ENCODE measurements at regions not wholly inside any gene's neighbourhood (a gene's known extent, or its start where the extent isn't known, plus 50 kb on each side); places are given as distances from the start of the nearest gene placed in this dataset.

GRCh38 chr9:30160570-30160969 lies 2223.9 kb upstream of the ACO1 start:
- TF ChIP-seq BCL11A (IDR thresholded peaks at IDR 0.05; ENCODE audit: low read depth in 2 of 2, low read length in 2 of 2) (no peak), SRF (IDR thresholded peaks at IDR 0.05; ENCODE audit: low read depth, low read length) (no peak), EZH2 (IDR thresholded peaks at IDR 0.05; ENCODE audit: low read depth, low read length, severe bottlenecking) (no peak), SP1 (IDR thresholded peaks at IDR 0.05; ENCODE audit: low read depth, low read length) (no peak), ZNF274 (IDR thresholded peaks at IDR 0.05; ENCODE audit: borderline replicate concordance, extremely low read depth, low read length) (no peak), RAD21 (IDR thresholded peaks at IDR 0.05 in 1 of 2, conservative IDR thresholded peaks at IDR 0.05 in 1 of 2; ENCODE audit: low read depth in 2 of 2, low read length in 2 of 2) (no peak), POLR2A (IDR thresholded peaks at IDR 0.05; ENCODE audit: control extremely low read depth in 1 of 2, low read depth in 2 of 2, low read length in 2 of 2) (no peak), POLR2AphosphoS5 (IDR thresholded peaks at IDR 0.05; ENCODE audit: low read depth, low read length) (no peak), PHF8 (conservative IDR thresholded peaks at IDR 0.05; ENCODE audit: low read depth, low read length) (no peak), RFX5 (IDR thresholded peaks at IDR 0.05; ENCODE audit: borderline replicate concordance, low read depth, low read length) (no peak), KDM1A (IDR thresholded peaks at IDR 0.05; ENCODE audit: borderline replicate concordance, low read length) (no peak), CBX8 (IDR thresholded peaks at IDR 0.05; ENCODE audit: borderline replicate concordance, low read depth, low read length) (no peak), SUZ12 (IDR thresholded peaks at IDR 0.05; ENCODE audit: low read length) (no peak)
- TF ChIP-seq, protein P1, sequence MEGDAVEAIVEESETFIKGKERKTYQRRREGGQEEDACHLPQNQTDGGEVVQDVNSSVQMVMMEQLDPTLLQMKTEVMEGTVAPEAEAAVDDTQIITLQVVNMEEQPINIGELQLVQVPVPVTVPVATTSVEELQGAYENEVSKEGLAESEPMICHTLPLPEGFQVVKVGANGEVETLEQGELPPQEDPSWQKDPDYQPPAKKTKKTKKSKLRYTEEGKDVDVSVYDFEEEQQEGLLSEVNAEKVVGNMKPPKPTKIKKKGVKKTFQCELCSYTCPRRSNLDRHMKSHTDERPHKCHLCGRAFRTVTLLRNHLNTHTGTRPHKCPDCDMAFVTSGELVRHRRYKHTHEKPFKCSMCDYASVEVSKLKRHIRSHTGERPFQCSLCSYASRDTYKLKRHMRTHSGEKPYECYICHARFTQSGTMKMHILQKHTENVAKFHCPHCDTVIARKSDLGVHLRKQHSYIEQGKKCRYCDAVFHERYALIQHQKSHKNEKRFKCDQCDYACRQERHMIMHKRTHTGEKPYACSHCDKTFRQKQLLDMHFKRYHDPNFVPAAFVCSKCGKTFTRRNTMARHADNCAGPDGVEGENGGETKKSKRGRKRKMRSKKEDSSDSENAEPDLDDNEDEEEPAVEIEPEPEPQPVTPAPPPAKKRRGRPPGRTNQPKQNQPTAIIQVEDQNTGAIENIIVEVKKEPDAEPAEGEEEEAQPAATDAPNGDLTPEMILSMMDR (IDR thresholded peaks at IDR 0.05; ENCODE audit: control extremely low read depth in 1 of 3, insufficient read depth in 1 of 3, low read depth in 1 of 3, low read length in 3 of 3), result no peak
